ENCODE measurements at regions not wholly inside any gene's neighbourhood (a gene's known extent, or its start where the extent isn't known, plus 50 kb on each side); places are given as distances from the start of the nearest gene placed in this dataset.

- DNase-seq (ENCODE audit: low read depth in 2 of 2): no peak
Observed at GRCh38 chr17:14901376-14901775, 363.8 kb downstream of the PMP22 start.

- DNase-seq (ENCODE audit: low read depth in 2 of 2): no peak
Observed at GRCh38 chr17:14886200-14886739, 378.9 kb downstream of the PMP22 start.

GRCh38 chr17:14882131-14882530, 383.0 kb downstream of the PMP22 start:
- no peak for DNase-seq (ENCODE audit: low read depth in 2 of 2)

GRCh38 chr17:14875557-14876412, 389.3 kb downstream of the PMP22 start:
- no peak for DNase-seq (ENCODE audit: low read depth in 2 of 2)

DNA sequence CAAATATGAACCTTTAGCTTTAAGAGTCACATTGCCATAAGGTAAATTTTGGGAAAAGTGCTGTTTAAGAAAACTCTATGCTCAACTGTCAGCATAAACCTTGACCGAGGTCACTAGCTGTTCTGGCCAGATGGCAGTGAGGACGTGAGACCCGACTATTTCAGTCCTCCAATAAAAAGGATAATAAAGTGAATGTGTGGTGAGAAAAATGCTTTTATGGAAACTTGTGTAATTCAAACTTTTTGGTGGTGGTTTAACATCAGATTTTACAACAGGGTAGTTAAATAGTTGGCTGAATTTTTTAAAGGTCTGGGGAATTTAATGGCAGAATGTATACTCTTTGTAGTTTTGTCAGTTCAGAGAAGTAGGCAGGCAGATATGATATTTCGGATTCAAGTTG, 391.1 kb downstream of the PMP22 start:
- DNase-seq (ENCODE audit: low read depth in 2 of 2): no peak

DNA sequence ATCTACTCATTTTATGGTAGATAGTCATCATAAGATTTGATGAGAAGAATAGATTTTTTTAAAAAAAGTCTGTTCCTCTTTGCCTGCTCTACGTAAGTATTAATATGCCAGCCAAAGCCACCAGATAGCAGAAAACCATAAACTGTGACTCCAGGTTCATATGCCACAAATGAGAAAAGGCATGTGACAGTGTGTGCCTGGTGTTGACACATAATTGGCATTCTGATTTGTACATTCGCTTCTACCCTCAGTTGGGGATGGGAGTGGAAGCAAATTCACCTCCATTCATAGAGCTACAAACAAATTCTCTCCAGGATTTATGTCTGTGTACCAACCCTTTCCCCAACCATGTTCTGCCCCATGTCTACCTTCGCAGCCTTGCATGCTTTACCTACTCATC, 391.6 kb downstream of the PMP22 start:
- no peak for DNase-seq (ENCODE audit: low read depth in 2 of 2)

DNA sequence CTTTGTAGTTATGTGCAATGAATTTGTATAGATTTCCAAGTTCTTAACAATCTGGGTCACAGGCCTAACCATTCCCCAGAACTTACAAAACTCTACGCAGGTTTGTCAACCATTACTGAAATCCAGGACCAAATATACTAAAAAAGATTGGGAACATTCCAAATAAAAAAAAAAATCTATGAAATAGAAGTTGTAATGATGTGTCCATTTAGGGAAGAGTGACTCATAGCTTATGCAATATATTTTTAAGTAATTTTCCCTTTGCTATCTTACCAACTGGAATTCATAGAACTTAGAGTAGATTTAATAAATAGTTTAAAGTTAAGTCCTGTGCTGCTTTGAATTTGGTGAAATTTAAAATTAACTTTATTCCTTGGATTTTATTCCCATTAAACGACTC, 393.2 kb downstream of the PMP22 start:
- no peak for DNase-seq (ENCODE audit: low read depth in 2 of 2)

DNA sequence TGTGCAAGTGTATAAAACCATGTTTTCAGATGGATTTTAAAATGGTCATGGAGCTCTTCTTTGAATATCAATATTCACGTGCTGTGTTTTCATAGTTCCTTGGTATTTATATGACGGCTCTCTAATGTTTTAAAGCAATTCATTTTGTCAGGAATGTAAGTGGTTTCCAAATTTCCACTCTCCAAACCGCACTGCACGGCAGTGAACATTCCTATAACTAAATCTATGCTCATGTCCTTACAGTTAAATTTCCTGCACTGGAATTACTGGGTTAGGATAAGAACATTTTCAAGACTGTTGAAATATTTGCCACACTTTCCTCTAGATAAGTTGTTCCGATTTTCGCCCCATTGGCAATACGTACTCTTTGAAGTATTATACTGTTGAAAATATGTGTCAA, 398.9 kb downstream of the PMP22 start:
- DNase-seq (ENCODE audit: low read depth in 2 of 2): no peak

DNA sequence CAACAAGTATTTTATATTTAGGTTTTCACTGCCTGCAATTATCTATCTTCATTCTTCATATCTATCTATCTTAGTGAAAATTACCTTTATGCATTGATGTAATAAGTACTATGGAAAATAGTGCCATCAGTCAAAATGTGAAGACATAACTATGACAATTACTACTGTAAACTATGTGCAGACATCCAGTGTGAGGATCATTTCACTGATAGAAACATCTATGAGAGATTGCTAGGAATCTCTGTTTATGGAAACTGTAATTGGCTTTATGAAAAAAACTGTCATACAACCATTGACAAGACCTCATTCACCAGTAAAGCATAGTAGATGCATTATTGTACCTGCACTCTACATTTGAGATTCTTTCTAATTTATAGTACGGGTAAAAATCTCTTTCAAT, 401.0 kb downstream of the PMP22 start:
- no peak for DNase-seq (ENCODE audit: low read depth in 2 of 2)

GRCh38 chr17:14859542-14859941, 405.6 kb downstream of the PMP22 start:
- no peak for DNase-seq (ENCODE audit: low read depth in 2 of 2)

DNA sequence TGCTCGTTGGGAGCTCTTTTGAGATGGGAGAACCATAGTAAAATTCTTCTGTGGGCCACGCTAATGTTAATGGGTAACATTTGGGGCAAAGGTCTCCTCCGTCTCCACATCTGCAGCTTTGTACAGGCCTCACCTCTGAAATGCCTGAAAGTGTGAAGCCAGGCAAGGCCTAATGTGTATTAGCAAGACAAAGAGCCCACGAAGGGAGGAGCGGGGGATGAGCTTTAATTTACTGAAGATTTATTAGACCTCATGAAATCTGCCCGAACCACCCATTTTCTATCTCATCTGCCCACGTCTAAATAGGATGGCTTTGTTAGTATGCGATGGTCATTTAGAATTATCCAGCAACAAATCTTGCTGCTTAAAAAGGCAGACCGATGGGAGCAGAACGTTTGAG, 408.9 kb downstream of the PMP22 start:
- no peak for DNase-seq (ENCODE audit: low read depth in 2 of 2)

GRCh38 chr17:14854691-14855090, 410.4 kb downstream of the PMP22 start:
- DNase-seq (ENCODE audit: low read depth in 2 of 2): no peak

- no peak for DNase-seq (ENCODE audit: low read depth in 2 of 2)
Observed at GRCh38 chr17:14845591-14846281, 419.4 kb downstream of the PMP22 start.

DNA sequence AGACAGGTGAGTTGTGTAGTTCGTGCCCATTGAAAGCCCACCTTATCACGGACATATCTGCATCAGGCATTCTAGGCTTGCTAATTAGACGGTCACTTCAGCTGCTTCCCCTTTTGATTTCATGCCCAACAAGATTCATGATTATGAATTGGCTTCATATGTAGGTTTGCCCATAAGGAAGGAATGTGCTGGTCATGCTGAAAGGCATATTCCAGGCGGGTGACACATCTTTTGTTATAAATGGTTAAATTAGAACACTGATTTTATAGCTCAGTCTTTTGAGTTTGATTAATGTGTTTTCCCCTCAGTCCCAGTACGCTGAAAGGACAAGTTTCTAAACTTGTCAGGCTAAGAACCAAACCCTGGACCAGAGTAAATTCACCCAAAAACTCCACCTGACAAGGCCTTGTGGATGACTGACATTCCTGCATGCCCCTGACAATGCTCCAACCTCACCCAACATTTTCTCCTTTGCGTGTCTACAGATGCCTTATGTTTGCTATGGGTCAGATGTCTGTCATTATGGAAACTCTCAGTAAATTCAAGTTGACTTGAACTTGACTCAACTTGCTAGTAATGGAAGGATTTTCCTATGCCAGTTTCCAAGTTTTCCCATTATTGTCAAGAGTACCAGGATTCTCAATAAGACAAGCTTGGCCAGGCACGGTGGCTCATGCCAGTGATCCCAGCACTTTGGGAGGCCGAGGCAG, 421.9 kb downstream of the PMP22 start:
- no peak for DNase-seq (ENCODE audit: low read depth in 2 of 2)

DNA sequence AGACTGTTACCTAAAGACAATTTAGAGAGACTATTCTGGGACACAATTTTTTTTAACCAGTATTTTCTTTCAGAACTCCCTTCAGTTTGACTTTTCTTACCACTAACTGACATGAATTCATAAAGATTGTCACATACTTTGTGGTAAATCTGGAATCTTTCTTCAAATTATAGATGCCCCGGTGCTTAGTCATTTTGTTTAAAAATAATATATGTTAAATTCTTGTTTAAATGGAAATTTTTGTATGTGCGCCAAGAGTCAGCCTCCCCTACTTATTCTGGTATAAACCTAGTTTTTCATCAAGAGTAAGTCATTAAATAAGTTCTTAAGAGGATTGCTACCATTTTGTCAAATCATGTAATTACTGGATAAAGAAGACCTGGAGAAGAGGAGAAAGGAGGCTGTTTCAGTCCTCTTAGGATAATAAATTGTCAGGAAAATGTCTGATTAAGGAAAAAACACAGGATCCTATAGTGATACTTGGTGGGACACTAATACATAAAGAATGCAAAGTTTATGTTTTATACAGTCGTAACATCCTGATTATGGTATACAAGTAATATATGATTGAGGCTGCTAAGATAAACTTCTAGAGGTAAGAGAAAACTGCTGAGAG, 424.4 kb downstream of the PMP22 start:
- no peak for DNase-seq (ENCODE audit: low read depth in 2 of 2)

DNA sequence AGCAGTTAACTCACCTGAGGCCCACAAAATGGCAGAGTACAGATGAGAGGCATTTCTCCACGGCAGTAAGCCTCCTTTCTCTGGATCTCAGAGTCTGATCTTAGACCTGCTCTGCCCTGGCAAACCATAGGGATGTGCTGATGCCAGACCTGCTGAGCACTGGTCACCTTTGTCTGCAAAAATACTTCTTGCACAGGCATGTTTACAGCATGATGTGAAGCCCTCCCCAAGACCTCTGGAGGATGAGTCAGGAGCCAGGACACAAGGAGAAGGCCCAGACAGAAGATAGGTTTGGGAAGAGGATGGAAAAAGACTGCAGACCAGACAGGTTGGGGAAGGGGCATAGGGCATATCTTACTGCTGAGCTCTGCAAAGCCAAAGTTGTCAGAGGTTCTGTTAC, 426.6 kb downstream of the PMP22 start:
- DNase-seq (ENCODE audit: low read depth in 2 of 2): no peak

GRCh38 chr17:14833201-14833785, 431.8 kb downstream of the PMP22 start:
- no peak for DNase-seq (ENCODE audit: low read depth in 2 of 2)

- DNase-seq (ENCODE audit: low read depth in 2 of 2): no peak
Observed at GRCh38 chr17:14831491-14831890, 433.6 kb downstream of the PMP22 start.

- no peak for DNase-seq (ENCODE audit: low read depth in 2 of 2)
Observed at GRCh38 chr17:14827396-14827919, 437.7 kb downstream of the PMP22 start.

DNA sequence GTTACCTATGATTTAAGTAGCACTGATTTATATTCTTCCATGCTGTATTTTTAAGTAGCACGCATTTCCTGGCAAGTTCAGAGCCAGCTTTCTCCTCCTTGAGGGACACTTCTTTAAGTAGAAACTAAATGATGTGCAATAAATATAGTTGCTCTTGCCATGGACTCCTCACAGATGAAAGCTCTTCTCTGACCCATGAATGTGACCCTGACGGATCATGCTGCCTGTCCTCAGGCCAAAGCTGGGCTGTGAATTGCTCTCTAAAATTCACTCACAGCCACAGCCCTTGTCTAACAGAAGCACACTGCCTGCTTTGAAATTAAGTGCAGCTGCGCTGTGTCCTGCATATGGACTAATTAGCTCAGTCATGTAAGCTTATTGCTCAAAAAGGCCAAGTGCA, 438.8 kb downstream of the PMP22 start:
- no peak for DNase-seq (ENCODE audit: low read depth in 2 of 2)

- no peak for DNase-seq (ENCODE audit: low read depth in 2 of 2)
Observed at GRCh38 chr17:14818469-14818868, 446.7 kb downstream of the PMP22 start.
